Activated CD8-positive, alpha-beta memory T cell treated with anti-CD3 and anti-CD28 coated beads, Interleukin-2, amount 50 U/mL, for 48 hours (primary cell): ENCODE measurements at regions not wholly inside any gene's neighbourhood (a gene's known extent, or its start where the extent isn't known, plus 50 kb on each side); places are given as distances from the start of the nearest gene placed in this dataset.

Source experiments
- DNase-seq: peaks from one replicate; pipeline ENCODE4 v3.0.0-alpha.2; 2020

DNA sequence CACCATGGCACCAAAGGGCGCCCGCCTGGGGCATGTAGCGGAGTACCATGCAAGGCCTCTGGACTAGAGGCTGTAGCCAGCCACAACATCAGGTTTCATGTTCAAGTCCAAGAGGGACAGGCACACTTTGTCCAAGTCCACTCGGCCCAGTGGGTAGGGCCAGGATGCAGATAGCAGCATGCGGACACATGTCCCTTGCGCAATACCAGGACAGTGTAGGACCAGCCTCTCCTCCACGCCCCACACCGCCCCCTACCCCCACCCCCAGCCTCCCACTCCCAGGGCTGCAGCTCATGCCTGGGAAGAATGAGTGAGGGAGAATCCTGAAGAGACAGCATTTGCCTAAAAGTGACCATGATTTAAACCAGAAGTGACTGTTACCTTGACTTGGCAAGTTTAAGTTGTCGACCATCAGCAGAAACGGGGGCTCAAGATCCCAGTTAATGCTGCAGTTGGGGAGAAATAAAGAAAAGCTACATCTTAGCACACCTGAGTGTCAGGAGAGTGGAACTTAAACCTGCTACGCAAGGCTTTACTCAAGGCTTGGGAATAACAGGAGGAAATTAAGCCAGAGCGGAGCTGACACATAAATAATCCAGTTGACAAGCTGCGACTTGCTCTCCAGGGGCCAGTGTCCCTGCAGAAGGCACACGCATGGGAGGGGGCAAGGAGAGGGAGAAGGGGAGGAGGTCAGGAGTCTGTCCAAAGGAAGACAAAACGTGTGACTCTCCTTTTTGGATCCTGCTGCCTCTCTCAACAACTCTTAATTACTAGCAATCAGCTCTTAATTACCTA lies 221.7 kb downstream of the BCOR start:
- no peak for DNase-seq

DNA sequence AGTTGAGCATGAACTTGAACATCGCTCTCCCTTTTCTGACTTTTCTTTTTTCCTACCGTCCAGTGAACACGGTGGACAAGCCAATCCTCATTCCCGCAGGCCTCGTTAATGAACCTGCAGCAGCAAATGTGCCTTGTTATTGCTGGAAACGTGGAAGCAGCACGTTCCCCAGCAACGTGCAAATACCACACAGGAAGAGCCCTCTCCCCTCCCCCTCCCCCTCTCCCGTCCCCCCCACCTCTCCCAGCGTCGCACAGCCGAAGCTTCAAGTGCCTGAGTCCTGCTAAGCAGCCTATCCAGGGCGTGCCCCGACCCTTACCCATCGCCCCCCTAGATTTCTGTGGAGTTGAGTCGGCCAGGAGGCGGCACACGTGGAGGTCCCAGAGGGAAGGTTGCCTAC lies 219.9 kb downstream of the BCOR start:
- no peak for DNase-seq

DNA sequence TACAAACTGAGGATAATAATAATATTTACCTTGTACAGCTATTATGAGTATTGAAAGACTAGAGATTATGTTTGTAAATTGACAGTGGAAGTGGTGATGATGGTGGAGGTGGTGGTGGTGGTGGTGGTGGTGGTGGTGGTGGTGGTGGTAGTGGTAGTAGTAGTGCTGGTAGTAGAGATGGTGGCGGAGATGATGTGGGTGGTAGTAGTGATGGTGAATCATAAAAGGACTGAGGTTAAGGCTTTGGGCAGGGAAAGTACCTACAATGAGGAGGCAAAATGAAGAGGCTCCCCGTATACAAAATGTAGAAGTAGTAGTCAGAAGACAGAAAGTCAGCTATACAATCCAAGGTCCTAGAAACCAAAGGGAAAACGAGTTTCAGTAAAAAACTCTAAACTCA lies 214.1 kb downstream of the BCOR start:
- DNase-seq = no peak

DNA sequence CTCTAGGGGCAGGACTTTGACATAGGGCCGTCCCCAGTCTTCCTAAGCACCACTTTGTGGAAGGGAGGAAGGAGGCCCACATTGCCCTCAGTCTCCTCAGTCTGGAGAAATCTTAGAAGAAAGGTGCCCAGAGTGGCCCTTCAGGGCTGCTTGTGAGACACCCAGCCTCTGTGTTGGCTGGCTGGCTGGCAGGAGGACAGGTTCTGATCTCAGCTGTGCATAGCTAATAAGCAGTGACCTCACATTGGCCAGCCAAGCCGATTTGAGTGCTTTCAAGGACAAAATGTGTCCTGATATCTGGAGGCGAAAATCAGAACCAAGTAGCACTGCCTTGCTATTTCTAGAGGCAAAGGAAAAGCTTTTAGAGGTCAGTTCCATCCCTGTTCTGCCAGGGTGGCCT lies 211.5 kb downstream of the BCOR start:
- DNase-seq = no peak

DNA sequence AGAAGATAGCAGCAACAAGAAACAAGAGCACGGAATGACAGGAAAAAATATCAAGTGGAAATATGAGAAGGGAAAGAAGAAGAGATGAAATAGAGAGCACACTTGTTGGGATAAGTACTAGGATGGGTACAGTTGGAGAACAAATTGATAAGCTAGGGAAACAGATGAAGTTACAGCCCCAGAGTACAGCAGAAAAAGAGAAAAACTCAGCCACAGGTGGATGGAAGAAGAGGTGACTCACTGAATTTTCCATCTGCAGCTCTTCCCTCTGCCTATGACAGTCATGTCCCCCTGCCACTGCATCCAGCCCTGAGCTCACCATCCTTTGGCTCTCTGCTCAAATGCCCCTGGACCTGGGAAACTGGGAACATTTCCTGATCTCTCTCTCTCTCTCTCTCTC lies 209.0 kb downstream of the BCOR start:
- no peak for DNase-seq

DNA sequence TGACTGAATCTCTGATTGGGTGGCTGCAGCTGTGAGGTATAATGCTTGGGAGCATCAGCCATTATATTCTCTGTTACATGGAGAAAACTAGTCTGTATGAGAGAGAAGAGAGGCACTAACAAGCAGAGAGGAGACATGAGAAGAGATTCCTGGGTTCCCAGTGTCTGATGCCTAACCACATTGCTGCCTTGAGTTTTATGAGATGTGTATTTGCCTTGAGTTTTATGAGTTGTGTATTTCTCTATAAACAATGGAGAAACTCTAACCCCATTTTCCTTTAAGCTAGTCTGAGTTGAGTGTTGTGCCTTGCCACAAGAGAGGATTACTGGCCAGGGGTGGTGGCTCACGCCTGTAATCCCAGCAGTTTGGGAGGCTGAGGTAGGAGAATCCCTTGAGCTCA lies 208.1 kb downstream of the BCOR start:
- no peak for DNase-seq

DNA sequence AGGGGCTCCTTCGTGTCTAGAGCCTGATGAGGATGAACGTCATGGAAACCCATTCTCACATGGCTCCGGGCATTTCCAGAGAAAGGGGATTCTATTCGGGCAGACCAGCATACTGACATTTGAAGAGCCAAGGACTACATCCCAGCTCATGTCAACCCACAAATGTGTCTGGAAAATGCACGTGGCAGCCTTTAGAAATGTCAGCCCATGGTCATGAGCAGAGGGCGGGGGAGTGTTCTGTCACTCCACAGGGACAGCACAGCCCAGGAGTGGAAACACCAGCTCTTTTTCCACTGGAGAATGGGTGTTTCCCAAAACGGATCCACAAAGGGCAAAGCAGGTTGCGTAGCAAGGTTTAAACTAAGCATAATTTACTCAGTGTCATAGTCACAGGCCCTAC lies 207.0 kb downstream of the BCOR start:
- DNase-seq = no peak

DNA sequence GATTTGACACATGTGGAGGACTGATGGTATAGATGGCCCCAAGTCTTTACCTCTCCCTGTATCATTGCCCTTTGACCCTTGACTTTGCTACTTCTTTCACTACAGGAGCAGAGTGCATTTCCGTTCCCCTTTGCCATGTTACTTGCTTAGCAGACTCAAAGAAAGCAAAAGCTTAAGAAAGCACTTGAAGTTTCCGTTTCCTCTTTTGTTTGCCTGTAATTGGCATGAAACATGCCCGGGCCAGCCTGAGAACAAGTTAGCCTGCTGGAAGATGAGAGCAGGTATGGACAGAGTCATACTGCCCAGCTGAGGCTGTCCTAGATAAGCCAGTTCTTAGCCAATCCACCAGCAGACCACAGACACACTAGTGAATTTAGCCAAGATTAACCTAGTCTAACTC lies 206.0 kb downstream of the BCOR start:
- no peak for DNase-seq

DNA sequence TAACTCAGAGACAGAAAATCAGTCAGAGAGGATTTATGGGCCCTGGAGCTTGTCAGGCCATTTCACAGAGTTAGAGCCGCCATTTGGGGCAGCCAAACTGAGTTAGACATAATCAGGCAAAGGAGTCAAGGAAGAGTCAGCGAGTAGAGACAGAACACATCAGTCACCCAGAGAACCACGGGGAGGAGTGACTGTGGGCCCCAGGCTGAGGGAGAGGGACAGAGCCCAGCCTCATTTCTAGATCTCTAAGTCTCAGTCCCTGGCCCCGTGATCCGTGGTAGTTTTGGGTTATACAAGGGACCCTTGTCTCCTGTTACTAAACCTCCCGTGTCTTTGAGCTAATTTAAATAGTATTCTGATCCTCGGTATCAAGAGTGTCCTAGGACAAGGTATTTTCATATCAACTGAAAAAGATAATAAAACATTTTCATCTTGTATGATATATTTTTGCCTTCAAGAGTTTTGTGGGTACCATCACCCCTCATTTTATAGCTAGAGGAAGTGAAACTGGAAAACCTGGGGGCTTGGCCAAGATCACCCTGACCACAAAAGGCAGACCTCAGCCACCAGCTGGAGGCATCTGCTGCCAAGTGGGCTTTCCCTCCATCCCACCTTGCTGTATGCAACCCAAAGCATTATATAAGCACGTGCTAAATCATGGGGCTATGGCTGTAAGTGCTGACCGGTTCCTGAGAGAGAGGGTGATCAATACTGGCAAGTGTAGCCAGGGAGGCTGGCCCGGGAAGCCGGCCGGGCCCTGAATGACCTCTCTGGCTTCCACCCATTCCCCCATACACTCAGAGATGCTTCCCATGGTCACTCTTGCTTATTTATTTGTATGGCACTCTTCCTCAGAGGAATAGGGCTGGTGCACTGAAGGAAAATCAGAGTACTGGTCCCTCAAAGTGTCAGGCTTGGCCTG lies 204.1 kb downstream of the BCOR start:
- no peak for DNase-seq

DNA sequence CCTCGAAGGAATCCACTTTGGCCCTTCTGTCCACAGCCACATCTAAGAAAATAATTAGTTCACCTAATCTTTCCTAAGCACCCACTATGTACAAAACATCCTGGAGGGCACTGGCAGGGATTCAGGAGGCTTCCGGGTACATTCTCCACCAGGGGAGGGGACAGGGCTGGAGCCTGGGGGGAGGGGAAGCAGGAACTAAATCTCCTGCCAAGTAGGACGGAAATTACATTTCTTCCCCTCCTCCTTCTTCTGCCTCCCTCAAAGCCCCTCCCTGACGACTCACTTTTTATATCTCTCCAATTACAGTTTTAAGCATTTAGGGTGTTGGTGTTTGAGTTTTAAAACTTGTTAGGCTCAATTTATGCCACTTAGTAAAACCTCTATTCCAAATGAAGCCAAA lies 203.1 kb downstream of the BCOR start:
- no peak for DNase-seq

DNA sequence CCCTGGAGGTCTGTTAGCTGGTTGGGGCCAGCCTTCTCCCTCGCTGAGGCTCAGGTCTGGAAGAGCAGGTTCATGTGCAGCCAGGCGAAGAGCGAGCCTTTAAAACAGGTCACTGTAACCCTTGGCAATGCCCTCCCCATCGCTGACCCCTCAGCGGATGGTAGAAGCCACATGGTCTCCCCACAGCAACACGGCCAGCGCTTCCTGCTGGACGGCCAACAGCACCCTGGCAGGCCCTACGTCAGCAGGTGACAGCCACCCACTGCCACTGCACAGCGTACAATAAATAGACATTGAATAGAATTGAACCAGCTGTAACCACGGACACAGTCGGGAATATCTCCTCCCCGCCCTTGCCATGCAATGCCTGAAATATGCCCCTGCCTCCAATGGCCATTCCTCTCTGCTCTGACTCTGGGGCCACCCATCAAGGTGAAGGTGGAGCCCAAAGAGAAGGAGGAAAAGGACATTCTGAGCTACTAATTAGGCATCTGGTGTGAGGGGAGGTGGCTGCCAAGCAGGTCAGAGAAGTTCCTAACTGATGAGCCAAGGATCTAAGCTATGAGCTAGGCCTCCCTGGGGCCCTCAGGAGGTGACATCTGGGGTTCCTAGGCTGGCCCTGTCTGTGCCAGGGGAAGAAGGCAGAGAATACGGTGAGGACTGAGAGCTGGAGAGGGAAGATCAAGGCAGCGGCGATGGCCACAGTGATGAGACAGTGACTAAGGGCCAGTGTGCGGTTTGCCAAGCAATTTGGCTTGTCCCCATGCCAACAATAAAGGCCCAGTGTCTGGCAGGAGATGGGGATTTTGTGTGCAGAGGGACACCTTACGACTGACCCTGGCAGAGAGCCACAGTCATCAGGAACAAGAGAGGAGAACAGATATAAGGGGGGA lies 202.3 kb downstream of the BCOR start:
- no peak for DNase-seq

DNA sequence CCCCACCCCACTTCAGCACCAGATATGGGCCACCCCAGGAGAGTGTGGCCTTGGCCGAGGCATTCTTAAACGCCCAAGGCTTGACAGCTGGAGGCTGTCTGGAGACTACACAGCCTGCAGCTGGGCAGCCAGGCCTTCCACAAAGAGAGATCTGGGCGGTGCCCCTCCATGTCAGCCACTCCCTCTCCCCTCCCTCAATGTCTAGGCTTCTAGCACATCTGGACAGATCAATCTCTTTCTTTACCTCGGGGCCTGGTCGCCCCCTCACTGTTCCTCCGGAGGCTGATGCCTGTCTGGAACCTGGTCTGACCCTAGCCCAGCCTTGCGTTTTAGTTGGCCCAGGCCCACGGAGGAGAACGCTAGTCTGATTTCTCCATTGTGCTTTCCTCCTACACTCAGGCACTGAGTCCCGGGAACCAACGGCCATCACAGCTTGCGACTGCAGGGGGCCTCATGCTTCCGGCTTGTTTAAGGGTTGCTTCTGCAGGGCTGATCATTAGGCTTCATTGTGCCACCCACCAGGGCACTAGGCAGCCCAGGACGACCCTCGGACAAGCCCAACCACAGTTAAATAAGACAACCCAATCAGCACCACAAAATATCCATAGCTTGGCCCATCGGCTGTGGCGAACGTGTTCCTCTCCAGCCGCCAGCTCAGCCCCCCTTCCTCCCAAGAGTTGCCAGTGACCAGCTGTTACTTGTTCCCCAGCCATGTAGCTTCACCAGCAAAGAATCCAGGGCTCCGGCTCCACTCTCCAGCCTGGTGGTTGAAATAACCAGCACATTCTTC lies 200.6 kb downstream of the BCOR start:
- DNase-seq = no peak

DNA sequence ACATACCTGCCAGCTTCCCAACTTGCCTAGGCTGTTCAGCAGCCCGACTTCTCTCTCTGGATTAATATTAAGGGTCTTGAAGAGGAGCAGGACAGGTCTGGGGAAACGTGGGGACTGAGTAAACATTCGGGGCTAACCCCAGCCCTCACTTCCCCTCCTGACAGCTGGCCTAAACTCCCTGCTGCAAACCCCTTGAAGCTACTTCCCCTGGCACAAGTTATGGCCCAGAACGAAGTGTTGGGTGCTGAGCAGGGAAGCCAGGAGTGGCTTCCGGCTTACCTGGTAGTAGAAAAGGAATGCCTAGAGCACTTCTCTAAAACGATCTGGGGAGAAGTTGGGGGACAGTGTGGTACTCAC lies 200.0 kb downstream of the BCOR start:
- no peak for DNase-seq

DNA sequence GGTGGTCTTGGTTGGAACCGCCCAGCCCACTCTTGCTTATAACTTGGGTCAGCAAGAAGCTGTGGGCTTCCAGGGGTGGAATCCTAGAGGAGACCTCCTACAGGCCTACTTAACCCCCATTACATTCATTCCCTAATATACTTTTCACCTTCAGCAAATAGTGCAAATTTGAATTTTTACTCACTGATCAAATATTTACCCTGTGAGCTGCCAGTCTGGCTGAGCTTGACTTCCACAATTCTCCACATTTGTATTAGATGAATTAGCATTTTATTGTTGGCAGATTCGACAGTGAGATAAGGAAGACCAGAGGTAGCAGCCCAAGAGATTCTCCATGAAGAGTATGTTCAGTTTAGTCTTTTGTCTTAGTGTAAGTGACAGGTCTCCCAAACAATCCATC lies 199.6 kb downstream of the BCOR start:
- DNase-seq = no peak

DNA sequence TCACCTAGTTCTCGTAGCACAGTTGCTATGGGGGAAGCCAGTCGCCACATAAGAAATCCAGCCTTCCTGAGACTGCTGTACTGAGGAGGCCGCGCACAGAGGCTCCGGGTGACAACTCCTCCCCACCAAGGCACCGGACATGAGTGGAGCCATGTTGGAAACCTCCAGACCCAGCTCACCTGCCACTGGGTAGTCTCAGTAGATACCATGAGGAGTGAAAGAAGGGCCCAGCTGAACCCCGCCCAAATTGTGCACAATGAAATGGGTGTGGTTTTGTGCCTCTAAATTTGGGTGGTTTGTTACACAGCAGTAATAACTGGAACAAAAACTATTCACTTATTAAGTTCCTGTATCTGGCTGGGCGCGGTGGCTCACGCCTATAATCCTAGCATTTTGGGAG lies 198.7 kb downstream of the BCOR start:
- DNase-seq = no peak

DNA sequence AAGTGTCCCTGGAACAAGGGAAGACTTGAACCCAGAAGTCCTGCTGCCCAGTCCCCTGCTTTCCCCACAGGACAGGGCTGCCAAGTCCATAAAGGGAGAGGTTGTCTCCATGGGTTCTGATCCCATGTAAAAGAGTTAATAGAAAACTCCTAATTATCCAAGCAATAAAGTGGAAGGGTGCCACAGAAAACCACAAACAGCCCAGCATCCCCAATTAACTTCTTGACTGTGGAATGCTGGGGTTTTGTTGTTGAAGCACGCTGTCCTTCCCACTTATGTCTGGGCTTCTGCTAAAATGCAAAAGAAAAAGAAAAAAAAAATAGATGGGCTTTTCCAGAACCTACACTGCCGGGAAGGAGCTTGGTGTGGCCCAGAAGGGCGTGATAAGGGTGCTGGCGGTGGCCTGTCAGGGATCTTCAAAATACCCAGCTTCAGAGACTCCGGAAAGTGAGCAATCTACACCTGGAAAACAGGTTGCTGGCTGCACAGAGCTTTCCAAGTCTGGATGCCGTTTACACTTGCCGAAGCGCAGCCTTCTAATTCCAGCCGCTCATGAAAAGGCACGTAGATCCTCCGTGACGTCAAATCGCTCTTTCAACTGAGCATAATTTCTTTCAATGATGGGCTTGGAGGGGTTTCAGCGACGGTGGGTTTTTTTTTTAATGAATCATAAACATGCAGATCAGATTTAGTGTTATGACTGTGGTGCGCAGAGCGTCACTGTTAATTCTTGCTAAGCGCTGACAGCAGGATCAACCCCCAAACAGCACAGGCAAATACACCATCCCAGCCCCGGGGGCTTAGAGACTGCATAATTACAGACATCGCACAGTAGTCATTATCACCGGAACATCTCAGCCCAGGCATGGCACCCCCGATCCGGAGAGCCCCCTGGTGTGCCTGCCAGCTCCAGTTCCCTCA lies 197.6 kb downstream of the BCOR start:
- no peak for DNase-seq

DNA sequence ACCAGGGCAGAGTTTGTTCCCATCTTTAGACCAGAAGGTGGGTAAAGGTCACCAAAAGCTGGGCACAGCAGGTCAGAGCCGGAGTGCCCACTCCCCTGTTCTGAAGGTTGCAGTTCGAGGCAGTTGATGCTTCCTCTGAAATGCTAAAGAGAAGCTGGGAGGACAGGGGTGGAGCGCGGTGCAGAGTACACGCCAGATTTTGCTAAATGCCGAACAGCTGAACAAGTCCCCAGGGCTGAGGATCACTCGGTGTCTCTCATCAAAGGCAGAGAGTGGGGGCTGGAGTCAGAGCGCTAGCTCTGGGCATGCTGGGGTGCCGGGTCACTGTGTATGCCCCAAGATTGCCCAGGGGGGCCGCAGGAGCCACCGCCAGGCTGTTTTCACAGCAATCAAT lies 197.0 kb downstream of the BCOR start:
- no peak for DNase-seq

DNA sequence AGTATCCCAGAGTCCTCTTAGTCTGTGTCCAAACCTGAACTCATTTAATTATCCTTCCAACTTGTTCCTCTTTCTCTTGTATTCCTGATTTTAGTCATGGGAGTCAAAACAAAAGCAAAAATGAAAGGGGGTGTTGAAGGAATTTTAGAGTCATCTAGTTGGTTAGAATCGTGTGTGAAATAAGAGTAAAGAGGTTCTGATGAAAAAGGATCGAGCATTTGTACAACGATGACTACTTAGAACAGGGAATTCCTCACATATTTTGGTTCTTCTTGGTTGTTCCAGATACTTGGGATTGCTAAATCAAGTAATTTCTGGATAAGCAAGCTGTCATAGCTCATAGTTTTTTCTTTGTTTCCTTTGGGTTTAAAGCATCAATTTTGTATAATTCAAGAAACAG lies 194.4 kb downstream of the BCOR start:
- DNase-seq = no peak

DNA sequence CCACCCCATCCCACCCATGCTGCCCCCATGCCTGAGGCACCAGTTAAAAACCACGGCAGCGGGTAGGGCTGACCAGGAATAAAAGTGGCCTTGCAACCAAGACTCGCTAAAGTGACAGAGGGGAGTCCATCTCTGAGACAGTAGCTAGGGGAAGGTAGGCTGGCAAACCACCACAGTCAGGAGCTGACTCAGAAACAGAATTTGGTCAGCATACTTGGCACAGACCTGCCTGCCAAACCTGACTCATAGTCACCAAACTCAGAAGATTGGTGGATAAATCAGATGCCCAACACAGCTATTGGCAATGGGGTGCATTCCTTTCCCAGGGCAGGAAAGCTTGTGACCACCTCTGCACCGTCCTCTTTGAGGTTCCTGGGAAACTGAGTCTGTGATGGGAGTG lies 193.8 kb downstream of the BCOR start:
- DNase-seq = no peak

DNA sequence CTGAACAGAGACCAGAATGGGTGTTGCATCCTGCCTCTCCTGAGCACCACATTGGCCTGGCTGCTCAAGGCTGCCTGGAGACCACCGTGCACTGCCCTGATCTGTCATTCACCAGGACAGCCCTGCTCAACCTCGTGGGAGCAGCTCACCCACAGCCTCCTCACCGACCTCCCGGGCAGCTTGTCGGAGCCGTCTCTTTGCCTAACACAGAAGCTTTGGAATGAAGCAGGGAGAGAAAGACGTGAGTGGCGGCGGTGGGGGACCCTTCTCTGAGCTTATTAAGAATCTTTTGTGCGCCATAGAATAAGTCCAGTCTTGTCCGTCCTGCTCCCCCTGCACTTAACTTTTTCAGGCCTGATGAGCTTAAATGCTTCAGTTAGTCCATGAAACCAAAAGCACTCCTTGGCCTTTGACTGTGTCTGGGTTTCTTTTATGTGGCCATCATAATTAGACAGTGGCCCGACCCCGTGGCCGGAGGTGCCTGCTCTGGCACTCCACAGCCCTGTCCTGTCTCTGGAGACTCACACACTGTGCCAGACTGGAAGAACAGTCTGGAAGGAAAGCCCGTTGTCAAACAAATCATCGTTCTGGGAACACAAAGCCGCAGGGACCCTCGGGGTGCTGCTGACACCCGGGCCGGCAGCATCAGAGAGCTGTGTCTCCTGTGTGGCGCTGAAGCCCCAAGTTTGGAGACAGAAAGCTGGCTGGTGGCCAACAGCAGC lies 192.8 kb downstream of the BCOR start:
- DNase-seq = no peak

DNA sequence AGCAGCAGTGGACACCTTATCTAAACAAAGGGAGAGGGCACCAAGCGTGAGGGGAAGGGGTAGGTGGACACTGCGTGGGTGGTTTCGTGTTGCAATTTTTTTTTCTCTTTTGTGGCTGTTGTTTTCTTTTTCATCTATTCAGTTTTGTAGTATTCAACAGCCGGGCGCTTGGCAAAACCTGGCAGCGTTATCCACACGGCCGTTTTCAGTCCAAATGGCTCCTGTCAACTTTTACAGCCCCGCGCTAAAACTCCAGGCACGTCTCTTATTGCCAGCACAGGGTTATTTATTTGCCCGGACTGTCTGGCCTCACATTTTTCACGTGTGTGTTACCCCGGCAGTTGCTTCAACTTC lies 192.2 kb downstream of the BCOR start:
- no peak for DNase-seq
